ENCODE measurements at regions not wholly inside any gene's neighbourhood (a gene's known extent, or its start where the extent isn't known, plus 50 kb on each side); places are given as distances from the start of the nearest gene placed in this dataset.

GRCh38 chr2:16254356-16254965, 314.1 kb downstream of the MYCN start:
- no peak overlapping the region for H3K27ac Mint-ChIP-seq
- no peak for ATAC-seq (ENCODE audit: low read depth in 2 of 2)

GRCh38 chr2:16253291-16253690, 312.9 kb downstream of the MYCN start:
- ATAC-seq (ENCODE audit: low read depth in 2 of 2): no peak
- Mint-ChIP-seq H3K9me3 (peaks cover 0 to 9% (median 4%) of the 10 kb centered on the region in 7 donors), H3K4me1 (no peaks in the 10 kb centered on the region), H3K27ac (no peak overlapping the region), H3K27me3 (peaks cover 0 to 20% (median 13%) of the 10 kb centered on the region in 3 donors), H3K36me3 (no peaks in the 10 kb centered on the region), H3K4me3 (no peak overlapping the region)
- DNase-seq: no peak

More at GRCh38 chr2:16254356-16254965, 314.1 kb downstream of the MYCN start:
- Mint-ChIP-seq H3K9me3 (peaks cover 0 to 9% (median 4%) of the 10 kb centered on the region in 7 donors), H3K27me3 (peaks cover 0 to 20% (median 13%) of the 10 kb centered on the region in 3 donors), H3K4me3 (no peak overlapping the region), H3K36me3 (no peaks in the 10 kb centered on the region), H3K4me1 (no peaks in the 10 kb centered on the region)
- DNase-seq: no peak

GRCh38 chr2:16252891-16253290, 312.5 kb downstream of the MYCN start:
- H3K27me3 Mint-ChIP-seq: peaks cover 0 to 20% (median 13%) of the 10 kb centered on the region in 3 donors
- H3K36me3 Mint-ChIP-seq: no peaks in the 10 kb centered on the region
- H3K4me1 Mint-ChIP-seq: no peaks in the 10 kb centered on the region
- DNase-seq: no peak
- peaks cover 0 to 9% (median 4%) of the 10 kb centered on the region in 7 donors for H3K9me3 Mint-ChIP-seq
- H3K4me3 Mint-ChIP-seq: no peak overlapping the region
- no peak overlapping the region for H3K27ac Mint-ChIP-seq
- no peak for ATAC-seq (ENCODE audit: low read depth in 2 of 2)

- Mint-ChIP-seq H3K36me3 (no peaks in the 10 kb centered on the region), H3K4me1 (no peaks in the 10 kb centered on the region), H3K4me3 (no peak overlapping the region), H3K27me3 (peaks cover 0 to 20% (median 13%) of the 10 kb centered on the region in 3 donors), H3K9me3 (peaks cover 0 to 9% (median 4%) of the 10 kb centered on the region in 7 donors), H3K27ac (no peak overlapping the region)
- no peak for ATAC-seq (ENCODE audit: low read depth in 2 of 2)
- no peak for DNase-seq
These were observed 311.9 kb downstream of the MYCN start for GRCh38 chr2:16252251-16252650.

- no peak overlapping the region for H3K27ac Mint-ChIP-seq
- H3K4me3 Mint-ChIP-seq: no peak overlapping the region
- ATAC-seq (ENCODE audit: low read depth in 2 of 2) (no peak), DNase-seq (no peak)
- H3K27me3 Mint-ChIP-seq: peaks cover 0 to 19% (median 8%) of the 10 kb centered on the region in 3 donors
- H3K9me3 Mint-ChIP-seq: peaks cover 0 to 9% (median 4%) of the 10 kb centered on the region in 7 donors
- no peaks in the 10 kb centered on the region for H3K36me3 Mint-ChIP-seq
- H3K4me1 Mint-ChIP-seq: no peaks in the 10 kb centered on the region
These were observed 311.3 kb downstream of the MYCN start for GRCh38 chr2:16251511-16252225.

GRCh38 chr2:16250886-16251285, 310.5 kb downstream of the MYCN start:
- Mint-ChIP-seq H3K9me3 (peaks cover 0 to 9% (median 2%) of the 10 kb centered on the region in 7 donors), H3K4me1 (no peaks in the 10 kb centered on the region), H3K27me3 (peaks cover 0 to 14% (median under 1%) of the 10 kb centered on the region in 3 donors), H3K4me3 (no peak overlapping the region), H3K27ac (no peak overlapping the region), H3K36me3 (no peaks in the 10 kb centered on the region)
- DNase-seq: no peak
- no peak for ATAC-seq (ENCODE audit: low read depth in 2 of 2)

- H3K27me3 Mint-ChIP-seq: peaks cover 0 to 10% (median 0%) of the 10 kb centered on the region in 3 donors
- no peak overlapping the region for H3K4me3 Mint-ChIP-seq
- no peak overlapping the region for H3K27ac Mint-ChIP-seq
- H3K4me1 Mint-ChIP-seq: no peaks in the 10 kb centered on the region
- H3K9me3 Mint-ChIP-seq: peaks cover 0 to 9% (median 2%) of the 10 kb centered on the region in 7 donors
- no peak for DNase-seq
- no peak for ATAC-seq (ENCODE audit: low read depth in 2 of 2)
- no peaks in the 10 kb centered on the region for H3K36me3 Mint-ChIP-seq
These were observed 310.1 kb downstream of the MYCN start for GRCh38 chr2:16250466-16250865.

- Mint-ChIP-seq H3K36me3 (no peaks in the 10 kb centered on the region), H3K4me1 (no peaks in the 10 kb centered on the region), H3K4me3 (no peak overlapping the region), H3K27ac (peak overlapping the region in 1 of 6 donors; percentile 37), H3K27me3 (peaks cover 0 to 9% (median 0%) of the 10 kb centered on the region in 3 donors), H3K9me3 (peaks cover 0 to 9% (median 2%) of the 10 kb centered on the region in 7 donors)
- ATAC-seq (ENCODE audit: low read depth in 2 of 2) (no peak), DNase-seq (no peak)
These were observed 309.7 kb downstream of the MYCN start for GRCh38 chr2:16250056-16250425.

GRCh38 chr2:16249246-16250055, 309.1 kb downstream of the MYCN start:
- Mint-ChIP-seq H3K9me3 (peaks cover 0 to 6% (median 0%) of the 10 kb centered on the region in 7 donors), H3K4me3 (no peak overlapping the region), H3K36me3 (no peaks in the 10 kb centered on the region), H3K27me3 (peaks cover 0 to 9% (median 0%) of the 10 kb centered on the region in 3 donors), H3K4me1 (no peaks in the 10 kb centered on the region), H3K27ac (peak overlapping the region in 1 of 6 donors; percentile 37)
- DNase-seq (no peak), ATAC-seq (ENCODE audit: low read depth in 2 of 2) (no peak)

GRCh38 chr2:16248571-16249105, 308.3 kb downstream of the MYCN start:
- Mint-ChIP-seq H3K4me3 (no peak overlapping the region), H3K36me3 (no peaks in the 10 kb centered on the region), H3K27me3 (peaks cover 0 to 10% (median 0%) of the 10 kb centered on the region in 3 donors), H3K4me1 (no peaks in the 10 kb centered on the region), H3K27ac (no peak overlapping the region), H3K9me3 (peaks cover 0 to 2% (median 0%) of the 10 kb centered on the region in 7 donors)
- ATAC-seq (ENCODE audit: low read depth in 2 of 2) (no peak), DNase-seq (no peak)

GRCh38 chr2:16247326-16248122, 307.2 kb downstream of the MYCN start:
- ATAC-seq (ENCODE audit: low read depth in 2 of 2): no peak
- H3K27ac Mint-ChIP-seq: peak overlapping the region in 1 of 6 donors; percentile 29
- DNase-seq: no peak
- H3K27me3 Mint-ChIP-seq: peaks cover 0 to 6% (median 0%) of the 10 kb centered on the region in 3 donors
- no peaks in the 10 kb centered on the region for H3K4me1 Mint-ChIP-seq
- no peak overlapping the region for H3K4me3 Mint-ChIP-seq
- H3K9me3 Mint-ChIP-seq: no peaks in the 10 kb centered on the region
- no peaks in the 10 kb centered on the region for H3K36me3 Mint-ChIP-seq

GRCh38 chr2:16246911-16247310, 306.6 kb downstream of the MYCN start:
- Mint-ChIP-seq H3K27me3 (peaks cover 0 to 6% (median 0%) of the 10 kb centered on the region in 3 donors), H3K36me3 (no peaks in the 10 kb centered on the region), H3K4me3 (peak overlapping the region in 1 of 8 donors; percentile 29), H3K4me1 (no peaks in the 10 kb centered on the region), H3K27ac (no peak overlapping the region), H3K9me3 (no peaks in the 10 kb centered on the region)
- no peak for ATAC-seq (ENCODE audit: low read depth in 2 of 2)
- DNase-seq: no peak
